Adrenal gland (tissue), 9 donors: ENCODE measurements at regions not wholly inside any gene's neighbourhood (a gene's known extent, or its start where the extent isn't known, plus 50 kb on each side); places are given as distances from the start of the nearest gene placed in this dataset.

Experiments used
- DNase-seq, 7 donors: peaks; one replicate each; pipeline ENCODE4 v3.0.0-alpha.2; 2019 to 2020
- H3K27ac ChIP-seq, 5 donors: fragments of 200-600 bp; sonication (generic) in 4 of 5; 1 replicate in 3 of 5; 2 replicates in 2 of 5; pipeline versions ENCODE4 v1.5.1 to v1.8.0; 2016 to 2020; ENCODE audit warnings: mild to moderate bottlenecking in 1 of 5
- H3K27me3 ChIP-seq: fragments of 200-600 bp; 2 replicates; pipeline ENCODE4 v1.8.0; 2021
- H3K36me3 ChIP-seq, 2 donors: fragments of 200-600 bp; replicated peaks in 1 of 2; 1 replicate in 1 of 2; 2 replicates in 1 of 2; pipeline versions ENCODE4 v1.5.1 to v1.8.0; 2018 to 2022
- H3K4me1 ChIP-seq, 2 donors: fragments of 200-600 bp; replicated peaks in 1 of 2; 1 replicate in 1 of 2; 2 replicates in 1 of 2; pipeline versions ENCODE4 v1.5.1 to v1.8.0; 2018 to 2021
- H3K4me3 ChIP-seq, 4 donors: fragments of 200-600 bp; sonication (generic) in 3 of 4; one replicate each; pipeline ENCODE4 v1.5.1; 2016 to 2018
- H3K9me3 ChIP-seq, 3 donors: fragments of 200-600 bp; sonication (generic) in 1 of 3; replicated peaks in 1 of 3; 1 replicate in 2 of 3; 2 replicates in 1 of 3; pipeline versions ENCODE4 v1.5.1 to v1.8.0; 2016 to 2021
- POLR2A ChIP-seq, 2 donors: fragments of 450-650 bp; IDR thresholded peaks; one replicate each; pipeline ENCODE4 v1.6.1; 2017; ENCODE audit warnings: antibody characterized with exemption in 2 of 2, mild to moderate bottlenecking in 2 of 2, moderate library complexity in 1 of 2
- WGBS, 4 donors: extraction: QIAGEN DNeasy Blood & Tissue Kit in 2 of 4; methylation state at CpG; one replicate each; pipeline versions ENCODE4 v1.1.5 to v1.1.7; 2013 to 2017; 5-methylcytosine and 5-hydroxymethylcytosine counted together
- intact Hi-C, 2 donors: fragments of 100-400 bp; cut with DNase I; formaldehyde crosslinking; loops; one replicate each; pipeline versions ENCODE4 v1.14.1 to v1.15.0; 2022 to 2023
- TF ChIP-seq, protein P1 (sequence below), 6 experiments: fragments of 450-650 bp in 4 of 6; fragments of 200-600 bp in 2 of 6; sonication (generic) in 1 of 6; IDR thresholded peaks; 1 replicate in 5 of 6; 2 replicates in 1 of 6; pipeline versions ENCODE4 v1.5.1 to v1.8.0; 2016 to 2021; ENCODE audit warnings: antibody characterized with exemption in 6 of 6, mild to moderate bottlenecking in 2 of 6, moderate library complexity in 1 of 6
- donor health status: healthy with polysubstance abuse.
- donor health status: Bipolar disorder and iron deficiency.
- donor health status: DM: yes; HTN: yes; CAD: no.
- donor health status: DM: no; HTN: no; CAD: no.
- donor health status: DM: no; HTN: no; CAD: no.

DNA sequence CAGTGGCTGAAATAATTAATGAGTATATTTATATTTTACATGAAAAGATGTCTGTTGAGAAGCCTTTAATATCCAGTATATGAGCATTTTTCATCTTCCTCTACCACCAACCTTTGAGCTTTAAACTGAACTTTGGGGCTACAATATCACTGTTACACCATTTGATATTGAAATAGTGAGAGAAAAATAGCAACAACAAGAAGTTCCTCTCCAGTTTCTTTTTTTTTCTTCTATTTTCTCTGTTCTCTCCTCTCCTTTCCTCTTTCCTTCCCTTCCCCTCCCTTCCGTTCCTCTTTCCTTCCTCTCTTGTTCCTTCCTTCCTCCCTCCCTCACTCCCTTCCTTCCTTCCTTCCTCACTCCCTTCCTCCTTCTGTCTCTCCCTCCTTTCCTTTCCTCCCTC lies 1591.4 kb downstream of the PLA2G4A start:
- H3K4me1 ChIP-seq = no peaks in the 10 kb centered on the region
- H3K36me3 ChIP-seq = no peaks in the 10 kb centered on the region
- H3K9me3 ChIP-seq = no peaks in the 10 kb centered on the region
- no peak for TF ChIP-seq POLR2A (IDR thresholded peaks at IDR 0.05)
- TF ChIP-seq, protein P1, sequence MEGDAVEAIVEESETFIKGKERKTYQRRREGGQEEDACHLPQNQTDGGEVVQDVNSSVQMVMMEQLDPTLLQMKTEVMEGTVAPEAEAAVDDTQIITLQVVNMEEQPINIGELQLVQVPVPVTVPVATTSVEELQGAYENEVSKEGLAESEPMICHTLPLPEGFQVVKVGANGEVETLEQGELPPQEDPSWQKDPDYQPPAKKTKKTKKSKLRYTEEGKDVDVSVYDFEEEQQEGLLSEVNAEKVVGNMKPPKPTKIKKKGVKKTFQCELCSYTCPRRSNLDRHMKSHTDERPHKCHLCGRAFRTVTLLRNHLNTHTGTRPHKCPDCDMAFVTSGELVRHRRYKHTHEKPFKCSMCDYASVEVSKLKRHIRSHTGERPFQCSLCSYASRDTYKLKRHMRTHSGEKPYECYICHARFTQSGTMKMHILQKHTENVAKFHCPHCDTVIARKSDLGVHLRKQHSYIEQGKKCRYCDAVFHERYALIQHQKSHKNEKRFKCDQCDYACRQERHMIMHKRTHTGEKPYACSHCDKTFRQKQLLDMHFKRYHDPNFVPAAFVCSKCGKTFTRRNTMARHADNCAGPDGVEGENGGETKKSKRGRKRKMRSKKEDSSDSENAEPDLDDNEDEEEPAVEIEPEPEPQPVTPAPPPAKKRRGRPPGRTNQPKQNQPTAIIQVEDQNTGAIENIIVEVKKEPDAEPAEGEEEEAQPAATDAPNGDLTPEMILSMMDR (IDR thresholded peaks at IDR 0.05) = no peak
- H3K27ac ChIP-seq = no peak overlapping the region
- no peak overlapping the region for H3K4me3 ChIP-seq
- intact Hi-C loops = no loop called here
- H3K27me3 ChIP-seq = no peaks in the 10 kb centered on the region
- no peak for DNase-seq
- WGBS, 4 donors = 60 to 74% (median 70%) methylated on average over 1 of the region's 1 CpG

DNA sequence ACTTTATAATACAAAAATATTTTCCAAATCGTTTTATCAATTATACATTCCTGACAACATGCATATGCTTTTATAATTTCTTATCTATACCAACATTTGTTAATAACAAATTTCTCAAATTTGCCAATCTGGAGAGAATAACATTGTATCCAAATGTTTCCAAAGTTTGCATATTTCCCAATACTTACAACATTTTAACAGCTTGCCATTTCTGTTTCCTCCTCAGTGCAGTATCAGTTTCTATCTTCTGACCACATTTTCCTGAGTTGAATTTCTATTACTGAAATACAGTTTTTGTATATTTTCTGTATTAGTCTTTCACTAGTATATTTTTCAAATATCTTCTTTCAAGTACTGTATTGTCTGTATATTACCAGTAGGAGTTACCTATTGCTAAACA lies 1594.3 kb downstream of the PLA2G4A start:
- Histone ChIP-seq H3K4me1 (no peaks in the 10 kb centered on the region), H3K9me3 (no peaks in the 10 kb centered on the region), H3K27ac (no peak overlapping the region), H3K36me3 (no peaks in the 10 kb centered on the region), H3K4me3 (no peak overlapping the region), H3K27me3 (no peaks in the 10 kb centered on the region)
- no peak for TF ChIP-seq POLR2A (IDR thresholded peaks at IDR 0.05)
- TF ChIP-seq, protein P1 (IDR thresholded peaks at IDR 0.05) = no peak
- intact Hi-C loops = no loop called here
- WGBS, 4 donors = 41 to 63% (median 49%) methylated on average over 1 of the region's 1 CpG
- no peak for DNase-seq

DNA sequence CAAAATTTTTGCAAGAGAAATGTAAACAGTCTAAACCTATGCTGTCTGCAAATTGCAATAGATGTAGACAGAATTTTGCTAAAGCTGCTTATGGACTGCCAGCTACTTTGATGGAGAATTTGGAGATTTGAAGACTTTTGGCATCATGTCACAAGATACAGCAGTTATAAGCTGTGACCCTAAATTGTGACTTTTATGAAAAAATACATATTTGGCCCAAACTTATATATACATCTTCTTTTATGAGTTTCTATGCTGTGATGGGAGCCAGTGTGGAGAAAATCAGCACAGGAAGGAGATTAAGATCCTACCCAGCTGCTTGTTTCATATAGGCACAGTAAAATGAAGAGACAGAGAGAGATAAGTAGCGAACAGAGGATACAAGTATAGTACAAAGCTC lies 1595.4 kb downstream of the PLA2G4A start:
- Histone ChIP-seq H3K27me3 (no peaks in the 10 kb centered on the region), H3K4me3 (no peak overlapping the region), H3K4me1 (no peaks in the 10 kb centered on the region), H3K36me3 (no peaks in the 10 kb centered on the region), H3K9me3 (no peaks in the 10 kb centered on the region), H3K27ac (no peak overlapping the region)
- TF ChIP-seq, protein P1 (IDR thresholded peaks at IDR 0.05) = no peak
- no peak for TF ChIP-seq POLR2A (IDR thresholded peaks at IDR 0.05)
- WGBS, 4 donors = 78 to 86% (median 84%) methylated on average over 1 of the region's 1 CpG
- DNase-seq = no peak
- intact Hi-C loops = no loop called here

DNA sequence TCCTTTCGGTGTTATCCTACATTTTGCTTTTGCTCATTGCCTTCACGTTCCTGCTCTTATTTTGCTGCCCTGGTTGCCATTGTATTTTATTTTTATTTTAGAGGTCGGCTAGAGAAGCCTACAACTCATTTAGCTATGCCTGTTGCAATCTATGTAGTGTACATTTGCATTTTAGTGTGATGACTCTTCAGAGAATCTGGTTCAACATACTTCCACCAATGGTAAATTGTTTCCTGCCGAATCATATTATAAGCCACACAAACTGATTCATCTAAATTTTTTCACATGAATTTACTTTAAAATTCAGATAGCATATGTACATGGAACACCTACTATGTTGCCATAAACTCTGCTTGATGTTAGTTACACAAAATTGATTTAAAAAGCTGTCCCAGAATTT lies 1596.9 kb downstream of the PLA2G4A start:
- DNase-seq = no peak
- Histone ChIP-seq H3K4me3 (no peak overlapping the region), H3K27me3 (no peaks in the 10 kb centered on the region), H3K36me3 (no peaks in the 10 kb centered on the region), H3K4me1 (no peaks in the 10 kb centered on the region), H3K9me3 (no peaks in the 10 kb centered on the region), H3K27ac (no peak overlapping the region)
- 52 to 71% (median 62%) methylated on average over 3 to 4 of the region's 4 CpGs for WGBS, 4 donors
- intact Hi-C loops = no loop called here
- no peak for TF ChIP-seq POLR2A (IDR thresholded peaks at IDR 0.05)
- TF ChIP-seq, protein P1 (IDR thresholded peaks at IDR 0.05) = no peak
